ENCODE measurements at regions not wholly inside any gene's neighbourhood (a gene's known extent, or its start where the extent isn't known, plus 50 kb on each side); places are given as distances from the start of the nearest gene placed in this dataset.

GRCh38 chr1:38772953-38773352, 86.6 kb downstream of the RRAGC start:
- TF ChIP-seq ATF7 (IDR thresholded peaks at IDR 0.05): peak; percentile 86
- no peak for TF ChIP-seq ATF6 (CRISPR knock-in tag; IDR thresholded peaks at IDR 0.05)
- TF ChIP-seq JUND (IDR thresholded peaks at IDR 0.05; ENCODE audit: borderline replicate concordance, low read depth, low read length): peak; percentile 81
- peak; percentile 75; the same call in 2 of the 3 replicates for TF ChIP-seq JUND (tag; IDR thresholded peaks at IDR 0.05; ENCODE audit: borderline replicate concordance, low read depth, low read length)
- TF ChIP-seq BCOR (IDR thresholded peaks at IDR 0.05): peak; percentile 48; the same call in 1 of the 2 replicates
- peak; percentile 69 for TF ChIP-seq RBM25 (IDR thresholded peaks at IDR 0.05; ENCODE audit: low read depth, low read length, severe bottlenecking)
- 0 out of 2 replicates have a peak, but pooled peaks have one; percentile 51 for TF ChIP-seq JUN (IDR thresholded peaks at IDR 0.05; ENCODE audit: borderline replicate concordance, low read depth, low read length)
- no peak for TF ChIP-seq JUN (CRISPR knock-in tag; IDR thresholded peaks at IDR 0.05; ENCODE audit: borderline replicate concordance)
- no peak for TF ChIP-seq ZNF668 (CRISPR knock-in tag; IDR thresholded peaks at IDR 0.05)
- TF ChIP-seq ATF3 (IDR thresholded peaks at IDR 0.05): peak; percentile 84
- TF ChIP-seq ATF3 (CRISPR knock-in tag; conservative IDR thresholded peaks at IDR 0.05): no peak
- TF ChIP-seq ZZZ3 (IDR thresholded peaks at IDR 0.05): no peak
- WGBS (ENCODE audit: insufficient coverage, low coverage, missing lambda C conversion rate): 11% methylated on average over 3 of the region's 3 CpGs
- BruUV-seq (replicated peaks): no TSS peak
- no peak for FAIRE-seq
- Histone ChIP-seq H3K4me3 (no peak overlapping the region), H3K9me1 (ENCODE audit: control insufficient read depth, insufficient read depth, low read length) (peaks cover 4% of the 10 kb centered on the region), H4K20me1 (replicated peaks; ENCODE audit: control insufficient read depth, insufficient read depth, low read length) (no peaks in the 10 kb centered on the region), H3K9me3 (replicated peaks; ENCODE audit: control insufficient read depth, insufficient read depth, low read depth, low read length) (no peaks in the 10 kb centered on the region), H3K4me1 (replicated peaks in 1 of 2; ENCODE audit: control insufficient read depth in 2 of 2, insufficient read depth in 2 of 2, low read length in 2 of 2) (peaks cover 9% of the 10 kb centered on the region in 2 experiments; a peak in 4 of 5 replicates), H3K36me3 (ENCODE audit: control insufficient read depth, insufficient read depth, low read length) (no peaks in the 10 kb centered on the region), H2AFZ (ENCODE audit: low read depth, low read length) (no peak overlapping the region), H3K4me2 (ENCODE audit: insufficient read depth, low read length) (no peak overlapping the region), H3K27ac (ENCODE audit: extremely low read depth, low read depth, low read length) (no peak overlapping the region), H3K9ac (ENCODE audit: insufficient read depth in 1 of 2, low read depth in 2 of 2, low read length in 2 of 2) (no peak overlapping the region; a peak in 1 of 4 replicates), H3K79me2 (ENCODE audit: control insufficient read depth, insufficient read depth, low read length) (no peaks in the 10 kb centered on the region), H3K27me3 (ENCODE audit: control insufficient read depth in 2 of 2, insufficient read depth in 2 of 2, low read length in 2 of 2) (no peaks in the 10 kb centered on the region)
- intact Hi-C loops (cut with micrococcal nuclease): no loop called here
- no peak for ATAC-seq
- ChIA-PET CTCF (ENCODE audit: low intra/inter-chr PET ratio) (no interaction called here), POLR2A (no interaction called here)
- DNase-seq (ENCODE audit: extremely low read depth in 1 of 4, low spot score in 3 of 4): no peak
- in situ Hi-C loops (cut with MboI): no loop called here

Measured in K562 (cell line).